OCI-LY1 (cell line): ENCODE measurements at regions not wholly inside any gene's neighbourhood (a gene's known extent, or its start where the extent isn't known, plus 50 kb on each side); places are given as distances from the start of the nearest gene placed in this dataset.

Experiments used
- EZH2 ChIP-seq: fragments of 200-600 bp; sonication (generic), shearing (Covaris generic); IDR thresholded peaks from 2 replicates; pipeline ENCODE4 v1.8.0; 2017; ENCODE audit warnings: borderline replicate concordance, mixed run types, mild to moderate bottlenecking, antibody characterized with exemption, low read length, moderate library complexity, mixed read lengths
- TF ChIP-seq, protein P1 (sequence below): fragments of 200-600 bp; sonication (generic), shearing (Covaris generic); IDR thresholded peaks from 2 replicates; pipeline ENCODE4 v1.5.1; 2017; ENCODE audit warnings: mild to moderate bottlenecking, antibody characterized with exemption, low read length, moderate library complexity, mixed read lengths

DNA sequence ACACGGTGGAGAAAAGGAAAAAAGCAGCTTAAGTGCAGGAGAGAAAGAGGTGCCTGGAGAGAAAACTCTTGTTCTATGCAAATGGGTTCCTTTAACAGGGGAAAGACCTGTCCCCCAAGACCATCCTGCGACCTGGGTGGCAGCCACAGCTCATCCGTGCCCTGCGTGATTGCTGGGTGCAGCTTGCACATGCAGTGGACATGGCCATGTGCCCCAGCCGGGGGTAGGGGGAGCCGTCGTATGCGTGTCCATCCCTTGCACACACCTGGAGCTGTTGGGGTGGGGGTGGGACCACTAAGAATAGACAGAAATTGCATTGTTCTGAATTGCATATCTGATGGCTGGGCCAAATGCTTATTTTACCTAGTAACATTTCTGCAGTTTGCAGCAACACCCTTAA, 171.9 kb downstream of the GUCY2F start:
- TF ChIP-seq, protein P1, sequence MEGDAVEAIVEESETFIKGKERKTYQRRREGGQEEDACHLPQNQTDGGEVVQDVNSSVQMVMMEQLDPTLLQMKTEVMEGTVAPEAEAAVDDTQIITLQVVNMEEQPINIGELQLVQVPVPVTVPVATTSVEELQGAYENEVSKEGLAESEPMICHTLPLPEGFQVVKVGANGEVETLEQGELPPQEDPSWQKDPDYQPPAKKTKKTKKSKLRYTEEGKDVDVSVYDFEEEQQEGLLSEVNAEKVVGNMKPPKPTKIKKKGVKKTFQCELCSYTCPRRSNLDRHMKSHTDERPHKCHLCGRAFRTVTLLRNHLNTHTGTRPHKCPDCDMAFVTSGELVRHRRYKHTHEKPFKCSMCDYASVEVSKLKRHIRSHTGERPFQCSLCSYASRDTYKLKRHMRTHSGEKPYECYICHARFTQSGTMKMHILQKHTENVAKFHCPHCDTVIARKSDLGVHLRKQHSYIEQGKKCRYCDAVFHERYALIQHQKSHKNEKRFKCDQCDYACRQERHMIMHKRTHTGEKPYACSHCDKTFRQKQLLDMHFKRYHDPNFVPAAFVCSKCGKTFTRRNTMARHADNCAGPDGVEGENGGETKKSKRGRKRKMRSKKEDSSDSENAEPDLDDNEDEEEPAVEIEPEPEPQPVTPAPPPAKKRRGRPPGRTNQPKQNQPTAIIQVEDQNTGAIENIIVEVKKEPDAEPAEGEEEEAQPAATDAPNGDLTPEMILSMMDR: no peak
- TF ChIP-seq EZH2: no peak
